NOMO-1 treated with DMSO at 0.1 percent for 48 hours (cell line): ENCODE measurements at regions not wholly inside any gene's neighbourhood (a gene's known extent, or its start where the extent isn't known, plus 50 kb on each side); places are given as distances from the start of the nearest gene placed in this dataset.

ENCODE experiments used
- DNase-seq: peaks from one replicate; lab custom pipeline; 2025; ENCODE audit not compliant: unreplicated experiment; lab: John Stamatoyannopoulos, UW

DNA sequence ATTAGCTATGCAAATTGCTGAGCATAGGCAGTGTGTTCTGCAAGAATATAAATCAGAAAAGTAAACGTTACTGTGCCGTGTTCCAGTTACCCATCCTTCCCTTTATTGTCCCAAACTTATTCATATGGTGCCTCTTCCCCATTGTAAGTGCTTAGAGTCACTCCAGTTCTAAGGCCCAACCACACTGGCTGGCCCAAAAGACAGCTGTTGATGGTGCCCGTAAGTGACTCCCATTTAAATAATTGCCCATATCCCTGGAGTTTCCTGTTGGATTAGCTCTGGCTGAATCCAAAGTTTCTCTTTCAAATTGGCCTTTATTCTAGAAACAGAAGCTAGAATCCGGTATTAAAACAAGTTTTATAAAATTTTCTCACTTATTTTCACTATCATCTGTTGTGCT is 400.1 kb upstream of the DDHD1 start:
- DNase-seq = no peak

DNA sequence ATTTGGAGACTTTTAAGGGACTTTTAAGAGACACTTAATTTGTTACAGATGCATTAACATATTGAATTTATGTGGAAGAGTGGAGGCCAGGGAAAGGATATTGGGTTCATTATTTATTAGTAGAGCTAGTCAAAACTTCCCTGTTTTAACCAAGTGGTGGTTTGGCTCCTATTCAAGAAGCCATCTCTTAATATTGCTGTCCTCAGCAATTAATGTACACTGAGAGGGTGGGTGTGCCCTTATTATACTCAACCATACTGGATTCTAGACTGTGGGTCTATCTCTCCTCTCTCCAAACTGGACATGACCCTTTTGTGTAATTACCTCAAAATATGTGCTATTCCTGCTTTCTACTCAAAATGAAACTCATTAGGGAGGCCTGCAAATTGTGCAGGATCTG is 398.7 kb upstream of the DDHD1 start:
- no peak for DNase-seq

DNA sequence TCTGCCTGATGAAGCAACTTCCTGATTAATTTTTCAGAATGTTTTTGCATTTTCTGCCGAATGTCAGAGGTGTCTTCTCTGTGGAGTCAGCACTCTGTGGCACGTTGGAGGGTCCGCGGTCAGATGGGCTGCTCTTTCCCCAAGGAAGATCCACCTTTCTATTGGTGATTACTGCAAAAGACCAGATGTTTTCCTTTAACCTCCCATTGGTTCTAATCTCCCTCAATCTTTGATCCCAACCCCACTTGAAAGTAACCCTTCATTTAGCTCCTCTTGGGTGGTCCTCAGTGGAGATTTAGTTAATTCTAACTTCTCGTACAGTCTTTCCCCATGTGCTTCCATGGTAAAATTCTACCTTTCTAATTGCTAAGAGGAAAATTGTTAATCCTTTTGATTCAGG is 397.7 kb upstream of the DDHD1 start:
- no peak for DNase-seq

DNA sequence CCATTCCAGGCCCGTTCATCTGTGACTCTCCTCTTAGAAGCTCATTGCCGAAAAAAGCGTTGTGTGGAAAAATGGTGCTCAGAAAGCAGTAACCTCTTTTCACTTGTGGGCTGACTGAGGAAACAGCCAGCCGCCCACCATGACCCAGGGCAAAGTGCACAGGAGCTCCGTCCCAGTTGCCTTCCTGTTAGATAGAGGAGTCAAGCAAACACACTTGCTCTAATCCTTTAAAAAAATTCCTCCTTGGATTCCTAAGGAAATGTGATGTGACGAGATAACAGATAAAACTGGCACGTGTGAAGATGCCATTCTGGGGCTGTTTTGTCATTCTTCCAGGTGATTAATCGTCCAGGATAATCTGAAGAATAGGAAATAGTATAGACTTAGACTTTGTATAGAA is 396.8 kb upstream of the DDHD1 start:
- DNase-seq = no peak

DNA sequence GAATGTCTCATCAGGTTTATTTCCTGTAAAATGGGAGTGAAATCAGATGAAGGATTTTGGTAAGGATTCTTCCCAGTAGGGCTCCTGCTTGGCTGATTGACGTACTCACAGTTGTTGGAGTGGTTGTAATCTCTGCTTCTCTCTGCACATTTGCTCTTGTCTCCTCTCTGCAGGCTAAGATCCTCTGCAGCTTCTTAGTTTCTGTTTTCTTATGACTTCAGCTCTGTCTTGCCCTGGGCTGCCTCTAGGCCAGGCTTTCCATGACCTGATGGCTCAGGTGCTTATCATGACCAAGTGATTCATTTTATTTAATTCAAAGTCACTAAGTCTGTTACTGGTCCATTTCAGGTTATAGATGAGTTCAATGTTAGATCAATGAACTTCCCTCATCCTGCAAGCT is 394.5 kb upstream of the DDHD1 start:
- DNase-seq = no peak

DNA sequence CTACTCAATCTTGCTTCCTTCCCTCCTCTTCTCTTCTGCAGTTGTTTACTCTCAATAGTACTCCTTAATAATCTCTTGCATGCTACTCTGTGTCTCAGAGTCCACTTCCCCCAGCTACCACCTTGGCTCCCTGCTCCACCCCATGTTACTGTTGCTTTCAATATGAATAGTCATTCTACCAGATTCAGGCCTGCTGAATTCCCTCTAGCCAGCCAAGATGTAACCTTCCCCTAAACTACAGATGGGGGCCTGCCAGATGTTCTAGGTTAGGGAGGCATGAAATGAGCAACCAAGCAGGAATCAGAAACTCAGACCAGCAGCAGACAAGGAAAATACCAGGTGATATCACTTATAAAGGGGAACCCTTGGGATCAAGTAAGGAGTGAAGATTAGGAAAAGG is 392.1 kb upstream of the DDHD1 start:
- no peak for DNase-seq

DNA sequence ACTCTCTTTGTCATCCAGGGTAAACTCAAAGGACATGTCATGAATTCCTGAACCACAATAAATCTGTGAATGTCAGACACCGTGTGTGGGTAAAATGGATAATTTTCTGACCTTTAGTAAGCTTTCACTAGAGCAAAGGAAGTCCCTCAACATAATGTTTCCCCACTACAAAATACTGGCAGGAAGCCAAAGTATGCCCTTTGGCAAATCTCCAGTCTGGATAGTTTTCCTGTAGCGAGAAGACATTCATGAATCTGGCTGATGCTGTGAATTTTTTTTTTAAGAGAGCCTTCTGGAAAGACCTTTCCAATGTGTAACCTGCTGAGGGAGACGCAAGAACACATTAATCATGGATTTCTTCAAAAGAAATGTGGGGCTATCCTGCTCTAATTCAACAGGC is 389.6 kb upstream of the DDHD1 start:
- DNase-seq = no peak

DNA sequence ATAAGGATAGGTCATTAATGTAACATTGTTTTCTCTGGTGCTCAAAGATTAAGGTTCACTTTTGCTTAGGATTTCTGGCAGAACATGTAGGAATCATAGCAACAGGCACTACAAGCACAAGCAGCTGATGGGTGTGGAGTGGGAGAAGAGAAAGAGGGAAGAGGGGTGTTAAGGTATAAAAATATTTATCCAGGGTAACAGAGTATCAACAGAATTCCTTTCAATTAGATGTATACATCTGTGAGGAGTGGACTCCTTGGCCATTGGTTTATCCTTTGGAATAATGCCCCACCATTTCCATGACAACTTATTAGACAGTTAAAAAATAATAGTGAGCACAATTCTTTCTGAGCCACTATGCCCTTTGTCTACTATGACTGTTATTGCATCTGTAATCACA is 388.3 kb upstream of the DDHD1 start:
- DNase-seq = no peak

DNA sequence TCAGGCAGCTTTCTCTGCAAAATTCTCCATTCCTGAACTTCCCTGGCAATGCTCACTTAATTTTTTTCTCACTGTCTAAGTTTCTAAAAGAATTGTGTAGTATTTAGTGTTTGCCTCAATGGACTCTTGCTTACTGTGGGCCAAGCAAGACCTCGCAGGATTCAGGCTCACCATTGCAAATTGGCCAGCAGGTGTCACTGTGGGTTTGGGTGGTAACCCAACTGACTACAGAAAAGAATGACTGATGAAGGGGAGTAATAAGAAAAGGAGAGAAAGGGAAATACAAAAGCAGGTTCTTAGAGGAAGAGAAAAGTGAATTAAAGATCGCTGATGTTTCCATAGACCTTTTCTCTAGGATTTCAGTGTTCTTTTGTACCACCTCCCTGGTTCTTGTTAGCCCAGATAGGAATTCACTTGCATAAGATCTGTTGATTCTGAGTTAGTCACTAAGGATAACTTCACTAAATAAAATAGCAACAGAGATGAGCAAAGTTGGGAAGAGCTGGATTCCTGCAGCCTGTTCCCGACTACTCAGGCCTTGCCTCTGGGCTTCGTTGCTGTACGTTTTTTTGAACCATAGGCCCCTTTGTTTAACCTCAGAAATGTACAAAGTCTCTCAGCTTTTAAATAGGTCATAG is 386.5 kb upstream of the DDHD1 start:
- peak; percentile 49 for DNase-seq

DNA sequence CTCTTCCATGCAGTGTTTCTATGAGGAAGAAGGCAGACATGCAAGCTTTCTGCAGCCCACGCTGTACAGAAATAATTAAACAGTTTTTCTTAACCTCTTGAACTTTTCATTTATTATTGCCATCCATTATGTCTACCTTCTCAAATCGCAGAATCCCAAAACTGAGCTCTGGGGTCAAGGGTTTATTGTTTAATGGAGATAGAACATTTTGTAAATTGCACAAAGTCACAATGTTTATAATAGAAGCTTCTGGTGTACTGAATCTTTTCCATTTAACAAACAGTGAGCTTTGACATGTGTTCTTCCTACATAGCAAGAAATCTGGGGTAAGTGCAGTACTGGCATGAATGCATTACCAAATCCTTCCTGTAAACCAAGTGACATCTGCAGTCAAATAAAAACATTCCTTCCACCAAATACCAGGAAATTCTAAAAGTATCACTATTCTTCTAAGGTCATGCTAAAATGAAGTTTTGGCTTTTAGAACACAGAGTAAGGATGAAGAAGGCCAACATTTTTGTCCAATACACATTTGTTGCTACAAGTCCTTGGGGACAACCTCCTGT is 385.3 kb upstream of the DDHD1 start:
- no peak for DNase-seq

DNA sequence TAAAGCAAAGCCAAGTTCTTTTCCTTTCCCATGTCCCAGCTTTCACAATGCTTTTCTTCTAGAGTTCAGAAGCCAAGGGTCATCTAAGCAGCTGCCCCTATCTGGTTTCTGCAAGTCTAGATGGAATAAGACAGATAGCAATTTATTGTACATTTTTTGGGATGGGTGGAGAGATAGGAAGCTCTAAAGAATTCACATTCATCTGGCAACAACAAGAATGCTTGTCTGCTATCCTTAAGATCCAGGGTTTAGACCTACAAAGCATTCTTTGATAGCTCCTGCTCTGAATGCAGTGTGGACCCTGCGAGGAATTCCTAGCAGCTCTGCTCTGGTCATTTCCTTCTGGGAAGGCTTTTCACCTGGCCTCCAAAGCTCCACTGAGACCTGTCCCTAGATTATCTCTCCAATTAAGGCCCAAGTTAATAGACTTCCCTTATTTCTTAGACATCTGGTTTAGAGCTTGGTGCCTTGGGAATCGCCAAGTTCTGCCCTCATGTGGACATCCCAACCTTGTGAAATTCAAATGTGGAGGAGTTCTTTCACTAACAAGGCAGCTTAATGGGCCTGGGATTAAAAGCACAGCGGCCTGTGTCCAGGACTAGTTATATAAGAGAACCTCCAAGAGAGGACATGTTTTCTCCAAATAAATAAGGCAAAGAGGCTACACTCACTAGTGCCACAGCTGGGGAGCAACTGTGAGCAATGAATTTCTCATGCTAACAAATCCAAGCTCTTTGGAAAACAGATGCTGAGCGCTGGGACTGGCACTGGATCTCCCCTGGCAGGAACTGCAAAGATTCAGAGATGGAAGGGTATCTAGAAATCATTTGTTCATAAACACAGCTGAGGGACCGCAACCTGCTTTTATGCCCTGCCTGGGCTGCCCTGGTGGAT is 384.5 kb upstream of the DDHD1 start:
- no peak for DNase-seq

DNA sequence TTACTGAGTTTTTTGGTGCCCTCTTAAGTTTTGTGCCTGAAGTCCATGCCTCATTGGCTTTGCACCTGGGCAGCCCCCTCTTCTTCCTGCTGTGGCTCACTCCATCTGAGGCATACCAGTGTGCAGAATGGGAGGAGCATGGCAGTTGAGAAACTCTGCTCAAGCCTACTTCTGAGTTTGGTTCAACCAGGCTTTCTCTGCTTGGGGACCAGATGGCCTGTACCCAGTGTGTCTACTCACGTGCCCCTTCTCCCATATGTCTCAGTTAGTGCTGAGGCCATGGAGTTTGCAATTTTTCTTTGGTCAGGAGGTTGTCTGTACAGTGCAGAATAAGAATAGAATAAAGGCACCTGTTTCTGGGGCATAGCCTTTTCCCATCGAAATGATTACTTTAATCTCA is 383.3 kb upstream of the DDHD1 start:
- DNase-seq = no peak

DNA sequence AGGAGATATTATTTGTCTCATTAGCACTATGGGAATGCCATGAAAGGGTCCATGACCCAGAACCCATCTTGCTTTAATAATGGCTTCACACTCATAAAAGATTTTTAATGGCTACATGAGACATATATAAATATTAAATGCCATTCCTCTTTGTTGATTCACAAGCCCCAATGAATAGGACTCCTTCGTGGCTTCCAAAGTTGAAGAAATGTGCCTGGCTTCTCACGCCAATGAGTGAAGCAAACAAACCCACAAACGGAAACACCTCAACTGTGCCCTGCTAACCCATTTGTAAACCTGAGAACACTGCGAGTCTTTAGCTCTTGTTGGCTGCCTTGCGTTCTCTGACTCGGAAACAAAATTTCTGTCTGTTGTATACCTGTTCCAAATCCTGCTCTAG is 381.7 kb upstream of the DDHD1 start:
- DNase-seq = no peak

DNA sequence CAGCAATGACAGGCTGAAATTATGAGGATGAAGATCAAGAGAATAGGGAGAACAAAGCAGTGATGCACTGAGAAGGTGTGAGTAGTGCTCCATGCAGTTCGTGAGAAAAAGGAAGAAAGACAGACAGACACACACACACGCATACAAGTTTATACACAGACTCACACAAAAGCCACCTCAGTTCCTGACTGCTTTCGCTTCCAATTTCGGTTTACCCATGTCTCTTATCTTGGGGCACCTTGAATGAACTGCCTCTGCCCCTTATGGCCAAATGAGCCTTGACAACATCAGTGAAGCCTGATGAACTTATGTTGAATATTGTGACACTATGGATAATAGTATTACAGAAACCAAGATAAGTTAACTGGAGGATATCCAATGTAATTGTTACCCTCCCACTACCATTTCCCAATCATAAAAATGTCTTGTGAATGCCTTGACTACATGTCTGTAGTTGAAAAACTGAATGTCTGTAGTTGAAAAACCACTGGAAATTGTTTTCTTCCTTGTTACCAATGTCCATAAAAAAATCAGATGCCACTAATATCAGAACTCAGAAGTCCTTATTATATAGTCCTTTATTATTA is 380.4 kb upstream of the DDHD1 start:
- no peak for DNase-seq

DNA sequence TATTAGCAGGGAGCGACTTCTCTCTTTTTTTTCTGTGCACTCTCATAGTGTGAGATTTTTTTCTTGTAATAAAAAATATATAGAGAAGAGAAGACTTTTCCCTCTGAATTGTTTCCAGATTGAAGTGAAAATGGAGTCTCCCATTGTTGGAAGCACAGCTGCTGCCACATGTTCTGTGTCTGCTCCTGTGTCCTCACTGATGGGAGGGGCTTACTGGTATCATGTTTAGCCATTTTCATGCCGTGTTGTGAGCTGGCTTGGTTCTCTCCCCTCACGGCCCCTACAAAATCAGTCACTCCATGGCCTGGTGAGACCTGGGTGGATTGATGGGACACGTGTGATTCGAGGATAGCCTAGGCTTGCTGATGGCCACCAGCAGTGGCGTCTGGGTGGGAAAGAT is 379.7 kb upstream of the DDHD1 start:
- DNase-seq = no peak

DNA sequence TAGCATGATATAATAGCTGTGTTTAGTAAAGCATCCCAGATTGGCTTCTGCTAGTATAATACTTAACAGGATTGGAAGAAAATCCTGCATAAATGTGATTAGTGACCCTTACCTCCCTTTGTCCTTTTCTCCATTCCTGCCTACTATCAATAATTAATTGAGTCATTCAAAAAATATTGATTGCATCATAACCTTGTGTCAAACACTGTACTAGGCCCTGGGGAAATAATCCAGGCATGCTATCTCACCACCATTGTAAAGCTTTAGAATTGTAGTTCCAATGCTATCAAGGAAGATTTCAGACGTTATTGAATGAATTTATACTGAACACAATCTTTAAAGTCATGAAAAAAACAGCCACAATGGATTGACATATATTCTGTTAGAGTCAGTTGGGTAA is 378.6 kb upstream of the DDHD1 start:
- no peak for DNase-seq

DNA sequence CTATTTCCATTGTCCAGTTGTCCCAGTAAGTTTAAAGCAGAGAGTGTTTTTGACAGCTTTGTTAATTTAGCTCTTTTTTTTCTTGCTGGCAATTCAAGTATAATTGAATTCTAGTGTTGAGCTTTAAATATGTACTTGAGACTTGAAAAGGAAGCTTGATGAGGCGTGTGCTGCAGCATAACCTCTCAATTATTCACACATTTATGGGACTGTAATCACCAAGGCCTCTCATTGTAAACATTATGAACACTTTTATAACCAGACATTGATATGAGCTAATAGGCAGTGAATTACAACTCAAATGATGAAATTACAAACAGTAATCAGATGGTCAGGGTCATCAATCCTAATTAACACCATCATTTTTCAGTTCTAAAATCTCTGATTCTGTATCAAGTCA is 378.0 kb upstream of the DDHD1 start:
- DNase-seq = no peak

DNA sequence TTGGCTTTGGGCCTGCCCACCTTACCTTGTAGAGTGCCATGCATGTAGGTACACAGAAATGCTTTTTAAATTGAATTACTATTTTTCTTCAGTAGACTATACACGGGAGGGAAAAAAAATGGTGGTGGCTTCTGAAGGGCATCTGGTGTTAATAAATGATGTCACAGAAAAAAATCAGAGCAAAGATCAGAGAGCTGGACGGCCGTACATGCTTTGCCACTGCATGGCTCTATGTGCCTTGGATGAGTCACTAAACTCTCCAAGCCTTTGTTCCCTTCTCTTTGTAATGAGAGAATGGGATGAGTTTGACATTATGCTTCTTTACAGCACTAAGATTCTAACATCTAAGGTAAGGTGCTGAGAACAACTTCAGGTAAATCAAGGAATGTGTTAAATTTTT is 376.4 kb upstream of the DDHD1 start:
- DNase-seq = no peak

DNA sequence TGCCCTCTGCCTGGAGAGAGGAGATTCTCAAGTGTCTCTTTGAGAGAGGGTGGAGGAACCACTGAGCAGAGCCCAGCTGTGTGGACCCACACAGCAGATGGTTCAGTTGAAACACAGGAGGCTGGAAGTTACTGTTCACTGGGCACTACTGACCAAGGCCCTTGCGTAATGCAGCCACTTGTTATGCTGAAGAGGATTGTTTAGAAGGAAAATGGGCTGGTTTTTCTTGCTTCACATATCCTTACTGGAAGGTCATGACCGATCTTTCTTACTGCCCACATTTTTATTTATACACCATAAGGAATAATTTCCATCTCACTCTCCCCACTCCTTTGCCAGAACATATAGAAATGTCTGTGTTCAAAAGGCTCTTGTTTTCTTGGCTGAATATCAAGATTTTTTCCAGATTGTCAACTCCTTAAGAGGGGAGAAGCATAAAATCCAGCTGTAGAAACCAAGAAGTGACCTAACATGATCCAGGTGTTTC is 375.1 kb upstream of the DDHD1 start:
- DNase-seq = no peak

DNA sequence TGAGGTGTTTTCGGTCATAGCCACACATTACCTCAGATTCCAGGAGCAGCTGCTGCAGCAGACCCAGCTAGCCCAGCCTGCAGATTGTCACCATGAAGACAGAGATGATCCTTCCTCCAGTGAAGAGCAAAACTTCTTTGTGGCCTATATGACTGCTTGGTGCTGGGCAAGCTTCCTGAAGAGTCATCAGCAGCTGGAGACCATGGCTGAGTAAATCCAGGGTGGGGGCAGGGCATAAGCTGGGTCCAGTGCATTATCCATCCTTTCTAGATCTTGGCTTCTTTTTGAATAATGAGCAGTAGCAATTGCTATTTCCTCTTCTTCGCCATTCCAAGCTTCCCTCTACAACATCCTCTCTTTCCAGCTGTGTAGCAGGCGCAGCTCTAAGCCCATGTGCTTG is 373.1 kb upstream of the DDHD1 start:
- DNase-seq = no peak

DNA sequence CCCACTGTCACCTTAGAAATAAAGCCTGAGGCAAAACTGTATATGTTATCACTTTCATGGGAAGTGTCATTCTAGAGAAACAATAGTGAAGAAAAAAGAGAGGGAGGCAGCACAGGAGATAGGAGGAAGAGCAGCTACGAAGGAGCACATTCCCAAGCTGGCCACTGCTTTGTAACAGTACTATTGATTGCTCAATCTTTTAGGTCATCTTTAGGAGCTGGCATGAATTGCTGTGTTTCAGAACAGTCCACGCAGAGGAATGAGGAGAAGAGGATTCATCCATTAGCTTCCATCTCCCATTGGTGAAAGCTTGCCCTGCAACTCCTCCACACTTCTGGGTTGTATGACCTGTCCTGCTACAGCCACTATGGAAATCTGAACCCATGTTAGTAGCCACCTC is 372.5 kb upstream of the DDHD1 start:
- no peak for DNase-seq

DNA sequence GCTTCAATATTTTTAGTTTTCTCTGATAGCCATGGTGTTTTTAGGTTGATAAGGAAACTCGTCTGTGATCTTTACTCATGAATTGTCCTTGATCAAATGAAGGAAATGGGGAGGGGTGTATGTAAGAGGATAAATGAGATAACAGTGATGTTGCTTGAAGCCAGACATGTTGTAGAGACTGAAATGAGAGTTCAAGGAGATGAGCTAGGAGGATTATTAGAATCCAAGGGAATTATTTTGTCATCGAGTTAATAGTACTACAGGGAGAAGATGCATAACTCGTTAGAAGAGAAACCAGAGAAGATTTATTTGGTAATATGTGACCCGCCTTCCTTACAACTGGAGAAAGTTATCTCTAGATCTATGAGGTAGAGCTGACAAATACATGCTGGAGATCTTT is 371.3 kb upstream of the DDHD1 start:
- no peak for DNase-seq
